H4 (cell line): ENCODE measurements at regions not wholly inside any gene's neighbourhood (a gene's known extent, or its start where the extent isn't known, plus 50 kb on each side); places are given as distances from the start of the nearest gene placed in this dataset.

Experiments used
- DNase-seq: peaks from one replicate; pipeline ENCODE4 v3.0.0-alpha.2; 2015; ENCODE audit warnings: low spot score

GRCh38 chr13:31896427-31896826 lies 135.1 kb upstream of the FRY start:
- DNase-seq = peak; percentile 41

DNA sequence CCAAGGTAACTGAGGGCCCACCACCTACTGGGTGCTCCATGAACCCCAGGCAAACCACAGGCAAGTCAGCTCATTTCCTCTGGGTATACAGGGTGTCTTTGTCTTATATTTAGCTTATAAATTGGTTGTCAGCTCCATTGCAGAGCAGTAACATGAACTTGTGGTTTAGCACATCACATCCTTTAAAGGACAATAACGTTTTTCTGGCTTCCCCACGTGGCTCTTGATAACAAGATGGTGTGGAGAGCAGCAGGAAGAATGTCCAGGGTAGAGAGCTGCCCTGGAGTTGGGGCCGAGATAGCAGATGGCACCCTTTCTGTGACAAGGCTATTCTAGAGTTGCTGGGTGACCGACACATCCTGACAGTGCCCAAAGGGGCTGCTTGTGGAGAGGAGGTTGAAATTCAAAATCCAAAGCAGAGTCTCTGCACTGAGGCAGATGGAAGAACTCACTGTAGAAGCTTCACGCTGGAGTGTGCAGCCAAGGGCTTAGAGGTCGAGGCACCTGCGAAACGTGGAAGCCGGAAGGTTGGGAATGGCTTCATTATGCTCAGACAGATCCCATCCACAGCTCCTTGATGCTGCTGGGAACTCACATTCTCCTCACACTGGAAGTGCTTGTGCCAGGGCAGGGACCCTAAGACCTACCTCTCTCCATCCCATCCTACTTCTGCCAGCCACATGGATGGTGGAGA lies 133.0 kb upstream of the FRY start:
- no peak for DNase-seq

DNA sequence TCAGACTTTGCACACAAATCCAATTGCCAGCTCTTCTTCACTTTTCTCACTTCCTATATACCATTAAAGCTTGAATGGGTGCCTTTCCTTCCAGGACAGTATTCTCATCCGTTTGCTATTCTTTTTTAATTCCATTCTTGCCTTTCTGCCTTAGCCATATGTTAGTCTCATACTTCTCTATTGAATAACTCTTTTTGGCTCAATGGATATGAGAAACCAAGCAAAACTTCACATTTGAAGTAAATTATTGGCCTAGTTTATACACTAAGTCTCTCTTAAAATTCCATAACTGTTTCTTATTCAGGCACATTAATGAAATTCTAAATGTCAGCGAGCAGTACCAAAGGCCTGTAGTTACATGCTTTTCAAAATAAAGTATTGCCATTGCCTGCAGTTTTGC lies 129.6 kb upstream of the FRY start:
- DNase-seq = no peak

- no peak for DNase-seq
Observed at GRCh38 chr13:31903111-31903815, 128.3 kb upstream of the FRY start.

DNA sequence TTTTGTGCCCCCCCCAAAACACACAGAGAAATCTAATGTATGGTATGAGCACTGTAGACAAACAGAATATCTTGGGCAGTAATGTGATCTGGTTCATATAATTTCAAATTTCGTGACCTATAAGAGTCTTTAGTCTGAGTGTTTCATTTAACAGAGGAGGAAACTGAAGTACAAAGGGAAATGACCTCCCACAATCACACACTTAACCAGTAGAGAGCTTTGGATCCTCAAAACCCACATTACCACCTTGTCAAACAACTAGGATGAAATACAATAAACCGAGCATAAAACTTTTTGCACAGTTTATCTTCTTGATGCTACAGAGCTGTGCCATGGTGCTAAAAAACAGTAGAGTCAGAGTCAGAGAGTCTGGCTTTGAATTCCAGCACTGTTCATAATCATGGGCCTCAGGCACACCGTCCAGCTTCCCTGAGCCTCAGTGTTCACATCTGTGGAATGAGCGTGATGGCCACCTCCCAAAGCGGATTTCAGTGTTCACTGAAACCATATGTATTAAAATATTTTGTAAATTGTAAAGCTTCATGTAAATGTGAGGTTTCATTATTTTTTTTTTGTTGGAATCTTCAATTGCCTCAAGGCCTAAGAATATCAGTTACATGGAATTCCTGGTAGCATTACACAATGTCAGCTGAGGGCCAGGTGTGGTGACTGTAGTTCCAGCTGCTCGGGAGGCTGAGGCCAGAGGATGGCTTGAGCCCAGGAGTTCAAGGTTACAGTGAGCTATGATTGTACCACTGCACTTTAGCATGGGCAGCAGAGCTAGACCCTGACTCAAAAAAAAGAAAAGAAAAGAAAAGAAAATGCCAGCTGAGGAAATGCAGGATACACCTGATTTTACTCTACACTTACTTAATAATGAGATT lies 126.4 kb upstream of the FRY start:
- no peak for DNase-seq

DNA sequence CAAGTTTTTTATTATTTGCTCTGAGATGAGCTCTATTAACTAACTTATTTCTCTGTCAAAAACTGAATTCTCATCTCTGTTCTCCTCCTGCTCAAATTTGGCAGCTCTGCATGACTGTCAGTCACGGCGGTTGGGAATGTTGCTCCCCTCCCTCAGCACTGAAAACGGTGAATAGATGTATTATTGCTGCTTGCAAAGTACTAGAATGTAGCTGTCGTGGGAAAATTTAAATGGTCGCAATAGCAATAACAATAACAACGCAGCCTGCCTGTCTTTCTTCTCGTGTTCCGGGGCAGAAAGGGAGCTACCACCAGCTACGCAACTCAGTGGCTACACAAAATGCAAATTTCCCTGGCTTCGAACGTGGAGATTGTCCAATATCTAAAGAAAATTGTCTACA lies 125.6 kb upstream of the FRY start:
- no peak for DNase-seq

DNA sequence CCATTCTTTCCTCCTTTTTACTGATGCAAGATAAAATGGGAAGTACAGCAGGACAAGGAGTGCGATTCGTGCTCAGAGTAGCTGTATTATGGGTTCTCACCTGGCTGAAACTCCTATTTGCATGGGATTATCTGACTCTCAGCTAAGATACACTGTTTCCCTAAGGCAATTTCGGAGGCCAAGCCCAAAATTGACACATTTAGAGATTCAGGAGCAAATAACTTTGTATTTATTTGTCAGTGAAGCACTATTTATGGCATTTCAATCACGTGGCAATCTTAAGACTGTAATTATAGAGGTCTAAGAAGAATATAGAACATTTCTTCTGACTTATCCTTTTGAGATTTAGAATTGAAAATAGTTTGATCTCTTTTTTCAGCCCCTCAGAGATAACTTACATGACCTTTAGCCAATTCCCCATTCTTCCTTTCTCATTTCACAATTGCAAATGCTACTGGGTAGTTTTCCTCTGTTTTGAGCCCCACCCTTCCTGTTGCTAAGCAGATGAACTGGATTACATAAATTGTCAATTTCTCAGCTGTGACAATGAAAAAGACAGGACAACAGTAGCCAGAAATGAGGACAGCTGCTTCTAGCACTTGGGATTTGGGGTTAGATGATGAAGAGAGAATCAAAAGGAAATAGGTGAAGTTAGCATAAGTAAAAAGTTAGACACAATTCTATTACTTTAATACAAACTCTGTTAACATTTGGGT lies 122.7 kb upstream of the FRY start:
- no peak for DNase-seq

DNA sequence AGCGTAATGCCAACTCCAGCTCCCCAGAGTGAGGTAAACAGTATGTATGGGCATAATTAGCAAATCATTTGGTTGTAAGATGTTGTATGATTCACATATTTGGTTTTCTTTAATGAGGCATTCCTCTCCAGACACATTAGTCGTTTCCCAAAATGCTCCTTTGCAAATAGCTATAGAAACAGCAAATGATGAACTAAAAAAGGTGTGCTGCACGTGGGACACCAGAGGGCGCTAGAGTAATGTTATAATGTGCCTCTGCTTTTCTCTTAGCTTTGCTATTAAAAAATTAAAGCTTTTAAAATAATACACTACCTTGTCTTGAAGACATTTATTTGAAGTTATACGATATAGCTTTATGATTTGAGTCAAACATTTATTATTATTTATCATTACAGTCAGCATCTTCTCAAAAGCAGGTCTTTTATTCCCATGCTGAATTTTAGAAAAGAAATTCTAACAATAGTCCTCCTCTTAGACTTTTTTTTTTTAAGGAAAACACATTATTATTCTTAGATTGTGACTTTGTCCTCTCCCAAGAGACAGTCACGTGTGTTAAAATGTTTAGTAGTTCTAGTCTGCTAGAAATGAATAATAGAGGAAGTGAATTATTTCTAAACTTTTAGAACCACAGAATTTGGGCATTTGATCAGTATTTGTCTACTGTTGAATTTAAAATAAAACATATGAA lies 121.6 kb upstream of the FRY start:
- peak; percentile 49 for DNase-seq

DNA sequence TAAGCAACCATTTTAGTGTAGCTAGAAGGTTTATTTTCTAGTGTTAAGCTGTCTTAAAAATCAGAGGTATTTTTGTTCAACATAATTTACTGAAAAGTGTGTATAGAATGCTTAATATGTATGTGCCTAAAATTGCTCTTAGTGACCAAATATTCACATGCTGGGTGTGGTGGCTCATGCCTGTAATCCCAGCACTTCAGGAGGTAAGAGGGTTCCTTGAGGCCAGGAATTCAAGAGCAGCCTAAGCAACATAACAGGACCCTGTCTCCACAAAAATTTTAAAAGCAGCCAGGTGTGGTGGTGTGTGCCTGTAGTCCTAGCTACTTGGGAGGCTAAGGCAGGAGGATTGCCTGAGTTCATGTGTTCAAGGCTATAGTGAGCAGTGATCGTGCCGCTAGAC lies 120.9 kb upstream of the FRY start:
- no peak for DNase-seq

DNA sequence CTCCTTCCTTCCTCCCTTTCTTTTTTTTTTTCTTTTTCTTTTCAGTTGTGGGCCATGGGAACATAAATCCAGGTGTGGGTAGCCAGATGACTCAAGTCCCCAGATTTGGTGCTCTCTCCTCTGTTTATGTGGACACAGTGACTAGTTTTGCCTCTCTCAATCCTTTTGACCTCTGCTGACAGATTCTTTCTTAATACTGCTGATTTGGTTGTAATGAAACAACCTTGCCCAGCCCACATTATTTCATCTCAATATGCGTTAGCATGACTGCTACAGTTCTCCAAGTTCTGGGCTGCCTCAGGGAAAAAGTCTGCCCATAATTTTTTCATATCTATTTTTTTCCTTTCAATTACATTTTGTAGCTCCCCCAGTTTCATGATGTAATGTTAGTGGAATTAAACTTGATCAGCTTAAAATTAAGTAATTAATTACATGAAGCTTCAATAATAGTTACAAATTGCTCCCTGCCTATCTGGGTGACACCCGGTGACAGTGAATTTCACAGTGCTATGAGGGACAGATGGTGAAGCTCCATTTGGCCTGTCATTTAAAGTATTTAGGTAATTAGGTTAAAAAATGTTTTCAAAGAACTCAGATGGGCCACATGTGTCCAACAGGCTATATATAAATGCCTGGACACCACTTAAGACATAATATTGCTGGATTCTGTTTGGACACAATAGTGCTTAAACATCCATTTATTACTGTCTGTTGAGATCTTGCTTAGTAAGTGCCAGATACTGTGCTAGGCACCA lies 118.8 kb upstream of the FRY start:
- DNase-seq = no peak

DNA sequence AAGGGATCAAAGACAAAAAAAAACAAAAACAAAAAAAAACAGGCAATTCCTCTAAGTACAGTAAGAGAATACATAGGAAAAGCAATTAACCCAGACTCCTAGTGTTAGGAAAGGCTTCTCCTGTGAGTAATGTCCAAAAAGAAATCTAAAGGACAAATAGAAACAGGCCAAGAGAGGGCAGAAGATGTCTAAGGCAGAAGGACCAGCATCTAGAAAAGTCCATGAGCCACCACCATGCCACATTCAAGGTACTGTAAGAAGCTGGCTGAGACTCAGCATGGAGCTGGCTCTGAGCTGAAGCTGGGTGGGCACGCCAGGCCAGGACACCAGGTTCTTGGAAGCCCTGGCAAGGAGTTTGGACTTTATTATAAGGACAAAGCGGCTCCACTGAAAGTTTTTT lies 118.1 kb upstream of the FRY start:
- DNase-seq = no peak

DNA sequence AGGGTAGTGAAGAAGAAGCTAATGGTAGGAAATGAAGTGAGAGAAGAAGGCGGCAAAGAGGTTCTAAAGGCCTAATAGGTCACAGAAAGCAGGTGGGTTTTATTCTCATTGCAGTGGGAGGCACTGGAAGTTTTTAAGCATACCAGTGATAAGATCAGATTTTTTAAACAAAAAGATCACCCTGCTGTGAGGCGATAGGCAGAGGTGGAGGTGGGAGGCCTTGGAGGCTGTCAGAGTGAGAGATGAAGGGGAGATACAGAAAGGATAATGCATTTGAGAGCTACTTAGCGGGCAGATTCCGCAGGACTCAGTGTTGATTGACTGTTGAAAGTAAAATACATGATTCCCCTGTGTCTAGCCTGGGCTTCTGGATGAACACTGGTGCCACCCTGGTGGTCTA lies 116.7 kb upstream of the FRY start:
- DNase-seq = no peak

DNA sequence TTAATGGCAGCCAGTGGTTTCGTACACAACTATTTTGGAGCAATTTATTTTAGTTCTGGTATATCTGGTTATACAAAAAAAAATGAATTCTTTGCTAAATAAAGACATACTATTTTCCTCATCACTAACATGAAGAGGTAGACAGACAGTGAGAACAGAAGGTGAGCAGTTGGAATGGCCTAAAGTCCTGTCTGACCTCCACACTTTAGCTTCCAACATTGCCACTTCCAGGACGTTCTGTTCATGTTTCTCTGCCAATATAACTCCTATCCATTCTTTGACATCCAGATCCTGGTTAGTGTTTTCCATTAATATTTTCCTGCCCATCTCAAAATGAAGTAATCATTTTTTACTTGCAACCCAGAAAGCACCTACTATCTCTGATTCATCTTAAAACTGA lies 112.9 kb upstream of the FRY start:
- DNase-seq = no peak

DNA sequence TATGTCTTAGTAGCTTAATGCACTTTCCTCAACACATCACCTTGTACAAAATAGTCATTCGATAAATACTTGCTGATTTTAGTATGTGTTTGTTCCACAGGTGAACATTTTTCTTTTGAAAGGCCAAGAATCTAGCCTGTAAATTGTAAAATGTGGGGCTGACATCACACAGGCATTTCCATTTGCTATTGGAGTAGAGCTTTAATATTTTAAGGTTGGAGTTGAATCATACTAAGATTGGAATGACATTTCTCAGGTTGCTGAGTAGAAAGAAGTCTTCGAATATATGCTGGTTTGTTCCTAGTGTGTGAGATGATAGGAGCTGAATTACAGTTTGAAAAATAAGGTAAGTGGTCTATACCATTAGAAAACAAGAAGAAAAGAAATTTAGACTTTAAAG lies 112.3 kb upstream of the FRY start:
- no peak for DNase-seq

GRCh38 chr13:31919971-31920726 lies 111.4 kb upstream of the FRY start:
- peak; percentile 11 for DNase-seq

GRCh38 chr13:31920727-31921100 lies 110.9 kb upstream of the FRY start:
- no peak for DNase-seq

- DNase-seq = no peak
Observed at GRCh38 chr13:31922724-31923123, 108.8 kb upstream of the FRY start.

DNA sequence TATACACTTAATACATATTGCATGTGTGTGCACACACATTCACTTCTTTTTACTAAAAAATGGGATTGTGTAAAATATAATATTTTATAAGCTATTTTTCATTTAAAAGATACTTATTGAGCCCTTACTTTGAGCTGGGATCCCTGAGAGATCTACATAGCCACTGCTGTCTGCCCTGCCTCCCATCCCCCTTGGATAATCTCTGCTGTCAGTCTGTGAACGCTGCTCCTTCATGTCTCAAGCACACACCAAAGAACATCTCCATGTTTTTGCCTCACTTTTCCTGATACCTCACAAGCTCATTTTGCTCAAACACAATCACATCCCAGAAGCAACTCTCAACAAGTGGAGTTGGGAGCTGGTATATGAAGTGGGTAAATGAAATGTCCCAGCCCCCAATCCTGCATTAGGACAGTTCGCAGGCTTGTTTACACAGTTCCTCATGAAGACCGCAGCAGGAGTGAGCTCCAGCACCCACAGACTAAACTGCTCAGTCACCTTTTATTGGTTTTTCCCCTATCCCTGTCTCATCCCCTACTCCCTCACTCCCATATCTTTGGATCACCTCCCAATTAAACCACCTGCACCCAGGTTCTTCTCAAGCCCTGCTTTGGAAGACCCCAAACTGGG lies 108.3 kb upstream of the FRY start:
- DNase-seq = no peak

DNA sequence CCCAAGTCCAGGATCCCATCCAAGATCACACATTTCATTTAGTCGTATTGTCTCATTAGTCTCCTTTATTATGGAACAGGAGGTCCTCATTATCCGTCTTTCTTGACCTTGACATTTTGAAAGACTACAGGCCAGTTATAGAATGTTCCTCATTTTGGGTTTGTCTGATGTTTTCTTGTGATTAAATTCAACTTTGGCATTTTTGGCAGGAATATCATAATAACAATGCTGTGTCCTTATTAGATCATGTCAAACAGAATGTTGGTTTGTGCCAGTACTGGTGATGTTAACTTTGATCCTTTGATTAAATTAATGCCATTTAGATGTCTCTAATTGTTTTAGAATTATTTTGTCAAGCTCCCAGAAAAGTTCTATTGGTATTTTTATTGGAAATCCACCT lies 106.5 kb upstream of the FRY start:
- no peak for DNase-seq

- no peak for DNase-seq
Observed at GRCh38 chr13:31927219-31927653, 104.3 kb upstream of the FRY start.
